CD4-positive, alpha-beta T cell (primary cell): ENCODE measurements at regions not wholly inside any gene's neighbourhood (a gene's known extent, or its start where the extent isn't known, plus 50 kb on each side); places are given as distances from the start of the nearest gene placed in this dataset.

Experiments
- ATAC-seq: fragments of 200-7000 bp; cut with Tn5 transposase; one replicate; pipeline ENCODE4 v1.10.0; 2022; ENCODE audit warnings: mild to moderate bottlenecking; ENCODE audit not compliant: poor library complexity
- CTCF ChIA-PET: fragments of 350-600 bp; sonication (Branson Sonifier 250); formaldehyde crosslinking; loops from one replicate; lab custom pipeline; 2021; ENCODE audit warnings: antibody characterized with exemption, inconsistent platforms; lab: Charles Lee
- POLR2A ChIA-PET: fragments of 350-600 bp; sonication (Branson Sonifier 250); formaldehyde crosslinking; loops from one replicate; lab custom pipeline; 2021; ENCODE audit warnings: antibody characterized with exemption, inconsistent platforms; lab: Charles Lee
- DNase-seq, 14 experiments: peaks; one replicate each; pipeline ENCODE4 v3.0.0-alpha.2; 2013 to 2020; ENCODE audit warnings: mixed read lengths in 2 of 14
- H3K27ac ChIP-seq, 2 donors: one replicate each; pipeline versions ENCODE4 v1.5.1 to v1.7.0; 2013; ENCODE audit warnings: low read length in 2 of 2, low read depth in 1 of 2, mild to moderate bottlenecking in 1 of 2
- H3K27me3 ChIP-seq, 2 experiments: 1 replicate in 1 of 2; 2 replicates in 1 of 2; pipeline versions ENCODE4 v1.6.1 to v1.7.0; 2013; ENCODE audit warnings: low read length in 2 of 2, control low read depth in 1 of 2, mild to moderate bottlenecking in 1 of 2, moderate library complexity in 1 of 2; ENCODE audit not compliant: insufficient read depth in 2 of 2, control insufficient read depth in 1 of 2
- H3K36me3 ChIP-seq: one replicate; pipeline ENCODE4 v1.6.1; 2013; ENCODE audit warnings: low read length, control low read depth; ENCODE audit not compliant: insufficient read depth
- H3K4me1 ChIP-seq: one replicate; pipeline ENCODE4 v1.6.1; 2013; ENCODE audit warnings: low read length, control low read depth; ENCODE audit not compliant: insufficient read depth
- H3K4me3 ChIP-seq: one replicate; pipeline ENCODE4 v1.5.1; 2013; ENCODE audit warnings: mild to moderate bottlenecking, low read length, moderate library complexity
- H3K9me3 ChIP-seq, 2 experiments: 1 replicate in 1 of 2; 2 replicates in 1 of 2; pipeline versions ENCODE4 v1.6.1 to v1.7.0; 2013; ENCODE audit warnings: low read length in 2 of 2, mild to moderate bottlenecking in 2 of 2, control low read depth in 1 of 2, moderate library complexity in 1 of 2; ENCODE audit not compliant: control insufficient read depth in 1 of 2, insufficient read depth in 1 of 2
- H3K27ac Mint-ChIP-seq: one replicate; pipeline ENCODE4 v1.8.0; 2020; ENCODE audit warnings: mixed read lengths
- H3K27me3 Mint-ChIP-seq: one replicate; pipeline ENCODE4 v1.8.0; 2021; ENCODE audit warnings: mixed read lengths
- H3K36me3 Mint-ChIP-seq: one replicate; pipeline ENCODE4 v1.8.0; 2021; ENCODE audit warnings: low read depth, mixed read lengths
- H3K4me1 Mint-ChIP-seq: one replicate; pipeline ENCODE4 v1.8.0; 2021; ENCODE audit warnings: low read depth, mixed read lengths
- H3K4me3 Mint-ChIP-seq: one replicate; pipeline ENCODE4 v1.8.0; 2020; ENCODE audit warnings: mild to moderate bottlenecking, mixed read lengths
- H3K9me3 Mint-ChIP-seq: one replicate; pipeline ENCODE4 v1.8.0; 2020; ENCODE audit warnings: mixed read lengths
- CTCF ChIP-seq: fragments of 200-600 bp; IDR thresholded peaks from one replicate; pipeline ENCODE4 v1.8.0; 2022; ENCODE audit warnings: antibody characterized with exemption, mild to moderate bottlenecking
- intact Hi-C, 2 experiments: fragments of 100-400 bp; cut with DNase I in 1 of 2; cut with micrococcal nuclease in 1 of 2; formaldehyde crosslinking; loops; one replicate each; pipeline versions ENCODE4 v1.15.1 to v1.9.0; 2023 to 2025; cut with DNase I, micrococcal nuclease

- DNase-seq, result no peak
- no peaks in the 10 kb centered on the region for H3K27me3 Mint-ChIP-seq
- Histone ChIP-seq H3K27ac (no peak overlapping the region), H3K4me3 (no peak overlapping the region), H3K36me3 (no peaks in the 10 kb centered on the region), H3K27me3 (no peaks in the 10 kb centered on the region), H3K4me1 (no peaks in the 10 kb centered on the region), H3K9me3 (no peaks in the 10 kb centered on the region)
- no peak overlapping the region for H3K4me3 Mint-ChIP-seq
- H3K4me1 Mint-ChIP-seq, result no peaks in the 10 kb centered on the region
- intact Hi-C loops, result loop anchor here in 1 of 2 experiments (5.0 kb wide), 1 partner anchor 47 kb away; no protein-coding TSS in a partner anchor
- POLR2A ChIA-PET, result no interaction called here
- CTCF ChIA-PET, result no interaction called here
- no peaks in the 10 kb centered on the region for H3K36me3 Mint-ChIP-seq
- H3K9me3 Mint-ChIP-seq, result peaks cover 18% of the 10 kb centered on the region
- no peak overlapping the region for H3K27ac Mint-ChIP-seq
- ATAC-seq, result no peak
- TF ChIP-seq CTCF, result no peak
These were observed 694.0 kb downstream of the KCTD8 start for GRCh38 chr4:43754566-43754965.

GRCh38 chr4:43757147-43757546 lies 691.5 kb downstream of the KCTD8 start:
- intact Hi-C loops, result no loop called here
- peaks cover 0 to 4% of the 10 kb centered on the region in 2 experiments for H3K9me3 ChIP-seq
- H3K4me1 ChIP-seq, result no peaks in the 10 kb centered on the region
- Mint-ChIP-seq H3K27me3 (no peaks in the 10 kb centered on the region), H3K27ac (no peak overlapping the region), H3K9me3 (peaks cover 20% of the 10 kb centered on the region), H3K4me1 (no peaks in the 10 kb centered on the region), H3K36me3 (no peaks in the 10 kb centered on the region), H3K4me3 (no peak overlapping the region)
- H3K27ac ChIP-seq, result no peak overlapping the region
- no peak for TF ChIP-seq CTCF
- H3K4me3 ChIP-seq, result no peak overlapping the region
- ChIA-PET CTCF (no interaction called here), POLR2A (no interaction called here)
- no peaks in the 10 kb centered on the region for H3K27me3 ChIP-seq
- ATAC-seq, result no peak
- H3K36me3 ChIP-seq, result no peaks in the 10 kb centered on the region
- no peak for DNase-seq

- Mint-ChIP-seq H3K4me3 (no peak overlapping the region), H3K27me3 (no peaks in the 10 kb centered on the region), H3K36me3 (no peaks in the 10 kb centered on the region), H3K27ac (no peak overlapping the region), H3K9me3 (peaks cover 12% of the 10 kb centered on the region), H3K4me1 (no peaks in the 10 kb centered on the region)
- ChIA-PET CTCF (interaction anchor here (0.7 kb wide), 1 partner anchor 749 kb away, joined by 3 read pairs; no protein-coding TSS in a partner anchor), POLR2A (no interaction called here)
- ATAC-seq, result no peak
- H3K36me3 ChIP-seq, result no peaks in the 10 kb centered on the region
- H3K4me3 ChIP-seq, result no peak overlapping the region
- DNase-seq, result no peak
- intact Hi-C loops, result no loop called here
- H3K27me3 ChIP-seq, result no peaks in the 10 kb centered on the region
- no peak overlapping the region for H3K27ac ChIP-seq
- no peak for TF ChIP-seq CTCF
- peaks cover 4% of the 10 kb centered on the region in 2 experiments for H3K9me3 ChIP-seq
- H3K4me1 ChIP-seq, result no peaks in the 10 kb centered on the region
These were observed 689.8 kb downstream of the KCTD8 start for GRCh38 chr4:43758836-43759235.
